Thoracic aorta (tissue), 2 donors: ENCODE measurements at regions not wholly inside any gene's neighbourhood (a gene's known extent, or its start where the extent isn't known, plus 50 kb on each side); places are given as distances from the start of the nearest gene placed in this dataset.

Source experiments
- ATAC-seq: fragments of 150-250 bp; one replicate; pipeline ENCODE4 v1.8.0; 2017; ENCODE audit warnings: low read depth; ENCODE audit not compliant: insufficient number of reproducible peaks, low FRiP score
- DNase-seq: peaks from one replicate; pipeline ENCODE4 v3.0.0-alpha.2; 2020; ENCODE audit warnings: low spot score
- H3K27ac ChIP-seq, 2 donors: fragments of 200-600 bp; sonication (generic); 1 replicate in 1 of 2; 2 replicates in 1 of 2; pipeline ENCODE4 v1.5.1; 2016; ENCODE audit warnings: mild to moderate bottlenecking in 2 of 2, moderate library complexity in 2 of 2
- H3K27me3 ChIP-seq: fragments of 200-600 bp; sonication (generic); replicated peaks from 2 replicates; pipeline ENCODE4 v1.6.0; 2016; ENCODE audit warnings: mild to moderate bottlenecking; ENCODE audit not compliant: insufficient read depth
- H3K36me3 ChIP-seq: fragments of 200-600 bp; sonication (generic); one replicate; pipeline ENCODE4 v1.5.1; 2016
- H3K4me1 ChIP-seq, 2 donors: fragments of 200-600 bp; sonication (generic); 1 replicate in 1 of 2; 2 replicates in 1 of 2; pipeline versions ENCODE4 v1.5.1 to v1.6.0; 2016; ENCODE audit warnings: low read depth in 2 of 2, mild to moderate bottlenecking in 1 of 2; ENCODE audit not compliant: control insufficient read depth in 1 of 2
- H3K4me3 ChIP-seq: fragments of 200-600 bp; sonication (generic); 2 replicates; pipeline ENCODE4 v1.5.1; 2016; ENCODE audit warnings: mild to moderate bottlenecking
- H3K9me3 ChIP-seq: fragments of 200-600 bp; sonication (generic); 2 replicates; pipeline ENCODE4 v1.5.1; 2016
- CTCF ChIP-seq: fragments of 200-600 bp; sonication (generic); IDR thresholded peaks from one replicate; pipeline ENCODE4 v1.5.1; 2019; ENCODE audit warnings: antibody characterized with exemption

GRCh38 chr18:70848329-70848728 lies 559.5 kb downstream of the SOCS6 start:
- DNase-seq (no peak), ATAC-seq (no peak)
- Histone ChIP-seq H3K36me3 (no peaks in the 10 kb centered on the region), H3K9me3 (no peaks in the 10 kb centered on the region), H3K4me3 (no peak overlapping the region), H3K27me3 (no peaks in the 10 kb centered on the region), H3K4me1 (no peaks in the 10 kb centered on the region), H3K27ac (no peak overlapping the region)
- no peak for TF ChIP-seq CTCF

GRCh38 chr18:70840649-70841048 lies 551.8 kb downstream of the SOCS6 start:
- no peaks in the 10 kb centered on the region for H3K4me1 ChIP-seq
- no peak overlapping the region for H3K27ac ChIP-seq
- ATAC-seq, result no peak
- H3K36me3 ChIP-seq, result no peaks in the 10 kb centered on the region
- no peaks in the 10 kb centered on the region for H3K9me3 ChIP-seq
- H3K4me3 ChIP-seq, result no peak overlapping the region
- no peaks in the 10 kb centered on the region for H3K27me3 ChIP-seq
- no peak for DNase-seq
- no peak for TF ChIP-seq CTCF

GRCh38 chr18:70827632-70828031 lies 538.8 kb downstream of the SOCS6 start:
- DNase-seq (no peak), ATAC-seq (no peak)
- no peak overlapping the region for H3K27ac ChIP-seq
- no peaks in the 10 kb centered on the region for H3K4me1 ChIP-seq
- H3K27me3 ChIP-seq, result no peaks in the 10 kb centered on the region
- no peak overlapping the region for H3K4me3 ChIP-seq
- no peaks in the 10 kb centered on the region for H3K36me3 ChIP-seq
- H3K9me3 ChIP-seq, result no peaks in the 10 kb centered on the region
- TF ChIP-seq CTCF, result no peak

GRCh38 chr18:70826571-70826970 lies 537.7 kb downstream of the SOCS6 start:
- ATAC-seq (no peak), DNase-seq (no peak)
- no peaks in the 10 kb centered on the region for H3K4me1 ChIP-seq
- H3K27me3 ChIP-seq, result no peaks in the 10 kb centered on the region
- H3K4me3 ChIP-seq, result no peak overlapping the region
- no peak overlapping the region for H3K27ac ChIP-seq
- no peaks in the 10 kb centered on the region for H3K36me3 ChIP-seq
- TF ChIP-seq CTCF, result no peak
- H3K9me3 ChIP-seq, result no peaks in the 10 kb centered on the region

- no peak for DNase-seq
- no peaks in the 10 kb centered on the region for H3K27me3 ChIP-seq
- no peaks in the 10 kb centered on the region for H3K4me1 ChIP-seq
- TF ChIP-seq CTCF, result no peak
- H3K9me3 ChIP-seq, result no peaks in the 10 kb centered on the region
- H3K36me3 ChIP-seq, result no peaks in the 10 kb centered on the region
- no peak for ATAC-seq
- no peak overlapping the region for H3K4me3 ChIP-seq
- H3K27ac ChIP-seq, result no peak overlapping the region
Measured at GRCh38 chr18:70822691-70823090, 533.8 kb downstream of the SOCS6 start.
